ENCODE measurements at regions not wholly inside any gene's neighbourhood (a gene's known extent, or its start where the extent isn't known, plus 50 kb on each side); places are given as distances from the start of the nearest gene placed in this dataset.
A peak's percentile ranks its signal among the peaks of the same experiment; 100 is the strongest.
"Not testable (repeated sequence)": the region's sequence is repeated elsewhere in the genome, so short reads cannot be mapped to it uniquely, and the experiment has no call there.

DNA sequence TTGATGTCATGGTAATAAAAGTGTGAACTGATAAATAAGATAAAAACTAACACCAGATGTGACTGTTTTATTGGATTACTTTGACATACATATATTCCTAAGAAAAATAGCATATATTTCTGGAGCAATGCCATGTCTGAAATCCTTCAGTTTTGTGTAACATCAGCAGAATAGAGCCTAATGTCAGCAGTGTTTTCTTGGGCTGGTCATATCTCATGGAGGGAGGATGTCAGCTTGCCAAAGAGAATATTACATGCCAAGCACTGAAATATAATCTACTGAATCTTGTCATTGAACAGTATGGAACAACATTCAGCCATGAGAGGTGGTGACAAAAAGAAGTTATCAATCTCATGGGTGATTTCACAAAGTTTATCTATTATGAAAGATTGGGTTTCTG, 220.3 kb downstream of the KLHL28 start:
- in situ Hi-C loops (cut with HindIII; ENCODE audit: low pct_ligation_motif_present, low pct_unique_long_range_greater_than_20kb, low sequenced_read_pairs) = no loop called here
- DNase-seq = no peak

DNA sequence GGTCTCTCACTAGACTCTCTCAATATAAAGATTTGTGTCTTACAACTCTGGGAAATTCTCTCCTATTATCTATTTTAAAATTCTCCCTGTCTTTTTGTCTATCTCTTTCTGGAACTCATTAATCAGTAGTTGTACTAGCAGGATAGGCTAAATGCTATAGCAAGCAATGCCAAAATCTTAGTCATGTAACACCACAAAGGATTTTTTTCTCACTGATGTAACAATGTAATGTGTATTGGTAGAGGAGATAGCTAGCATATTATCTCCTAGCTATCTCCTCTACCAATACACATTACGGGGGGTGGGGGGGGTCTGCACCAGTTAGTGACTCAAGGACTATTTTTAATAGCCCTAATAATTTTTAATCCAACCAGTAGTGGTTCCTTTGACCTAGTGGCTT, 225.4 kb downstream of the KLHL28 start:
- in situ Hi-C loops (cut with HindIII; ENCODE audit: low pct_ligation_motif_present, low pct_unique_long_range_greater_than_20kb, low sequenced_read_pairs) = no loop called here
- DNase-seq = no peak

DNA sequence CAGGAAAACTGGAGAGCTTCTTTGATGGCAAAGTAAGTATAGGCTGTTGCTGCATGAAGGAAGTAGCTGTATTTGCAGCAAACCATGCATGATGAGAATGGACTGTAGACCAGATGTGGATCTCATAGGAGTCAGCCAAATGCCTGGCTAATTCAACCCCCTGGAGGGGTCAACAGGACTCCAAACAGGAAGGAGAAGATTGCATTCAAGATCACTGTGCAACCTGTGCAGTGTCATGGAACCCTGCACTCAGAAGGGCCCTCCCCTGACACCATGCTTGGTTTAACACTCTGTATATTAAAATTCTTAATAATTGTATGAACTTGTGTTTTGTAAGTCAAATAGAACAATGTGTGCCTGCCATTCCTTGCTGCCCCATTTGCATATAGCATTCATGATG, 225.1 kb upstream of the FSCB start:
- in situ Hi-C loops (cut with HindIII; ENCODE audit: low pct_ligation_motif_present, low pct_unique_long_range_greater_than_20kb, low sequenced_read_pairs) = no loop called here
- no peak for DNase-seq

DNA sequence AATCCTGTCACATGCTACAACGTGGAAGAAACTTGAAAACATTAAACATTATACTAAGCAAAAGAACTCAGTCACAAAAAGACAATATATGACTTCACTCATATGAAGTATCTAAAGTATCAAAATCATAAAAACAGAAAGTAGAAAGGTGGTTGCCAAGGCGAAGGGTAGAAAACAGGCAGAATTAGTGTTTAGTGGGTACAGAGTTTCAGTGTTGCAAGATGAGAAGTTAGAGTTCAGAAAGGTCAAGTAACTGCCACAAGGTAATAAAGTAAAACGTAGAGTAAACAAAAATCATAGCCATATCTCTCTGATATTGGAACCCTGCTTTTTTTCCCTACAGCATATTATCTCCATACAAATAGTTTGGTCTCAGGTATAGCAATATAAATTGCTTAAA, 223.8 kb upstream of the FSCB start:
- no peak for DNase-seq
- in situ Hi-C loops (cut with HindIII; ENCODE audit: low pct_ligation_motif_present, low pct_unique_long_range_greater_than_20kb, low sequenced_read_pairs) = no loop called here

DNA sequence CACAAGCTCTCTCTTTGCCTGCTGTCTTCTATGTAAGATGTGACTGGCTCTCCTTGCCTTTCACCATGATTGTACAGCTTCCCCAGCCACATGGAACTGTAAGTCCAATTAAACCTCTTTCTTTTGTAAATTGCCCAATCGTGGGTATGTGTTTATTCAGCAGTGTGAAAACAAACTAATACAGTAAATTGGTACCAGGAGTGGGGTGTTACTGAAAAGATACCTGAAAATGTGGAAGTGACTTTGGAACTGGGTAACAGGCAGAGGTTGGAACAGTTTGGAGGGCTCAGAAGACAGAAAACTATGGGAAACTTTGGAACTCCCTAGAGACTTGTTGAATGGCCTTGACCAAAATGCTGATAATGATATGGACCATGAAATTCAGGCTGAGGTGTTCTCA, 214.3 kb upstream of the FSCB start:
- in situ Hi-C loops (cut with HindIII; ENCODE audit: low pct_ligation_motif_present, low pct_unique_long_range_greater_than_20kb, low sequenced_read_pairs); DNase-seq: not testable (repeated sequence)

DNA sequence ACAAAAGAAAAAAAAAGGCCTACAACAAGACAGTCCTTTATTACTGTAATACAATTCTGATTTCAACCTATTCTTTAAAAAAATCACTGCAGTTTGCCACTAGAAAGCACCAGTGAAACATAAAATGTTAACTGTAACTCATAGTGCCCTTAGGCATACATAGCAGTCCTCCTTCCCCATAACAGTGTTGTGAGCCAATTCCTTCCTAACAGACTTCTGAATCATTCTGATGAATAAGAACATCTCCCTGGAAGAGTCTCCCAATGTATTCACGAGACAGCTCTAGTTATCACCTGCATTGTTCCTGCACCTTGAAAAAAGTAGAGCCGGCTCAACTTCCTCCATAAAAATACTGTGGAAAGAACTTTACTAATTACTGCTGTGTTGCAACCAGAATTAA, 213.6 kb upstream of the FSCB start:
- in situ Hi-C loops (cut with HindIII; ENCODE audit: low pct_ligation_motif_present, low pct_unique_long_range_greater_than_20kb, low sequenced_read_pairs) = no loop called here
- DNase-seq = no peak

DNA sequence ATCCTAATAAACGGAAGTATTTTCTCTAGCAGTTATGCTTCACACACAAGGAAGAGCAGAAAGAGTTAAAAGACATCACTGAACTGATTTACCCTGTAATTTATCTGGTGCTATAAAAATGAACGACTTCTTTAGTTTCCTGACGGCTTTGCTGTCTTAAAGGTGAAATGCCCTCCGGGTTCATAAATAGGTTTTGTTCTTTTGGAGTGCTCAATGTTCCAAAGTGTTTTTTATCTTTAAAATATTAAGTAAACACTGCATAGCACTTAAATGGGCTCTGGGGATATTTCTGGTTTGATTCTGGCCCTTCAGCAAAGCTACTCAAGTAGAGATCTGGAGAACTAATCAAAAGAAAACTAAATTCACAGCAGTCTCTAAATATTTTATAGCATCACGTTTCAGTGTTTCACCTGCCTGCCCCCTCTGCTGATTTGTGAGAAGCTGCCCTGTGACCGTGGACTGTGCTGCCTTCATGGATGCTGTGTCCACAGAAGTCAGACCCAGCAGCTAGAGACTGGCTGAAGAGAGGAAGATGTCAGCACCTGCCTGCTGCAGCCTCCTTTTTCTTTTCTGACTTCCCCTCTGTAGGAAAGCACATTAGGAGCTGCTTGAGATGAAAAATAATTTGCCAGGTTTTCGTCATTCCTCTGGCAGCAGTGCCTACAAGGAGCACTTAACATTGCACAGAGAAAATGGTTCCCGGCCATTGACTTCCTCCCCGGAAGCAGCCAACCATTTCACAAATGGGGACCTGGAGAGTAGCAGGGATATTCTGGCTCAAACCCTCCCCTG, 205.1 kb upstream of the FSCB start:
- in situ Hi-C loops (cut with HindIII; ENCODE audit: low pct_ligation_motif_present, low pct_unique_long_range_greater_than_20kb, low sequenced_read_pairs) = no loop called here
- DNase-seq = no peak

DNA sequence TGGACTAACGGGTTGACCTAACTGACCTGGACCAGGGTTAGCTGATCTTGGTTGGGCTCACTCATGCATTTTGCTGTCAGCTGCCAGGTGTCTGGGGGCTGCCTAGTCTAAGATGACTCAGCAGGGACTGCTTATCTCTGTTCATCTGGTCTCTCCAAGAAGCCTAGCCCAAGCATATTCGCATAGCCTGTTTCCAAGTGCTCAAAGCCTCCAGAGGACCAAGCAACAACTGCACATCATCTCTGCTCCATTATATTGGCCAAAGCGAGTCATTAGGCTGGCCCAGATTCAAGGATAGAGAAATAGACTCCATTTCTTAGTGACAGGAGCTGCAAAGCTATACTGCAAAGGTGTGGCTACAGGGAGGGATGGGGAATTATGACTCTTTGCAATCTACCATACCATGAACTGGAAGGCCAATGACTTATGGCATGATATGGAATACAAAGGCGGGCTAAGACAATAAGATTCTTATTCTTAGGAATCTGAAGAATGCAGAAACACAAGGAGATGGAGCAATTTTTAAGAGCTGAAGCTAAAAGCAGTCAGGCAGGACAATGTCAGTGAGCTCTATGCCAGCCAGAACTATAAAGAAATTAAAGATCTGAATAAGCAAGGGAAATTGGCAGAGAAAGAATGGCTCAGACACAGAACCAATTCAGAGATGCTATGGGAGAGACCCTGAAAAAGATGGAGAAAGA, 194.6 kb upstream of the FSCB start:
- peak; percentile 56 for DNase-seq
- in situ Hi-C loops (cut with HindIII; ENCODE audit: low pct_ligation_motif_present, low pct_unique_long_range_greater_than_20kb, low sequenced_read_pairs) = no loop called here

DNA sequence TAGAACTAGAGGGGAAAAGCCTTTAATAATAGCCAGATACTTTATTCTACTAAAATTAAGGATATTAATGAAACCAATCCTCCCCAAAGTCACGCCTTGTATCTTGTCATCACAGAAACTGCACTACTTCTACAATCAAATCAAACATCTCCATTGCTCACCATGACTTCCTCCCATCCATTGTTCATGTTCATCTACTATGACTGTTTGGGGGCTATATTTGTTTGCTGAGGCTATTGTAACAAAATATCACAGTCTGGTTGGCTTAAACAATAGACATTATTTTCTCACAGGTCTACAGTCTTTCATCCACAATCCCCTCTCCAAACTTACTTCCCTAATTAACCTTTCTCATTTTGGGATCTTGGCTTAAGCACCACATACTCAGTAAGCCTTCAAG, 193.6 kb upstream of the FSCB start:
- in situ Hi-C loops (cut with HindIII; ENCODE audit: low pct_ligation_motif_present, low pct_unique_long_range_greater_than_20kb, low sequenced_read_pairs) = no loop called here
- DNase-seq = no peak

DNA sequence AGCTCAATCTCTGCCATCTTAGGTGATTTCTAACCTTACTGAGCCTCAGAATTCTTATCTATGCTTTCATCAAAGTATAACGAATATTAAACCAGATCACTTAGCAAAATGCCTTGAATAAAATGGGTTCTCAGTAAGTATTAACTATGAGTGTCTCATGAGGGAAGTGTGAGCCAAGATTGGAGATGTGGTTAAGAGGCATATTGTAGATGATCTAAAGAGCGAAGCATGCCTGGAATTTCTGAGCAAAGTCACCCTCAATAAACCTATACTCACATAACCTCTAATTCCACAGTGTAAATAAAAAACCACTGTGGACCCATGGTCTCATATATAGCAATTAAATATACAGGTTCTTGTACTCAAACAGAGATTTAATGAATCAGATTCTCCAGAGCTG, 193.1 kb upstream of the FSCB start:
- in situ Hi-C loops (cut with HindIII; ENCODE audit: low pct_ligation_motif_present, low pct_unique_long_range_greater_than_20kb, low sequenced_read_pairs) = no loop called here
- DNase-seq = peak; percentile 95

DNA sequence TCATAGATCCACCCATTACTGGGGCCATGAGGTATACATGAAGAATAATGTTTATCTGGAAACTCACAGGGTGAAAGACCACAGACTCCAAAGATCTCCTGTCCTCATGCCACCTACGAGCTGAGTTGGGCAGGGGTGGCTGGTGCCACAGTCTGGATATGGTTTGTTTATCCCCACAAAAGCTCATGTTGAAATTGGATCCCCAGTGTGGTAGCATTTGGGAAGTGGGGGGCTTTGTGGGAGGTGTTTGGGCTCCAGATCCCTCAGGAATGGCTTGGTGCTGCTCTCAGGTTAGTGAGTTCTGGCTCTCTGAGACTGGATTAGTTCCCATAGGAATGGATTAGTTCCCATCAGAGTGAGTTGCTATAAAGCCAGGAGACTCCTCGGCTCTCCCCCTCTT, 192.3 kb upstream of the FSCB start:
- no peak for DNase-seq
- in situ Hi-C loops (cut with HindIII; ENCODE audit: low pct_ligation_motif_present, low pct_unique_long_range_greater_than_20kb, low sequenced_read_pairs) = no loop called here

DNA sequence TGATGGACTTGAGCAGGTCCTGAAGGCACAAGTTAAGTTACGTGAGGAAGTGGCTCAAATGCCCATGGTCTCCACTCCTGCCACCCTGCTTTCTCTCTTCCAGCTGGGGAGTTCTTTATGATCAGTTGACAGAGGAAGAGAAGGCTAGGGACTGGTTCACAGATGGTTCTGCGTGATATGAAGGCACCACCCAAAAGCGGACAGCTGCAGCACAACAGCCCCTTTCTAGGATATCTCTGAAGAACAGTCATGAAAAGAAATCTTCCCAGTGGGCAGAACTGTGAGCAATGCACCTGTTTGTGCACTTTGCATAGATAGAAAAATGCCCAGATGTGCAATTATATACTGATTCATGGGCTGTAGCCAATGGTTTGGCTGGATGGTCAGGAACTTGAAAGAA, 162.4 kb upstream of the FSCB start:
- in situ Hi-C loops (cut with HindIII; ENCODE audit: low pct_ligation_motif_present, low pct_unique_long_range_greater_than_20kb, low sequenced_read_pairs) = no loop called here
- DNase-seq = no peak

DNA sequence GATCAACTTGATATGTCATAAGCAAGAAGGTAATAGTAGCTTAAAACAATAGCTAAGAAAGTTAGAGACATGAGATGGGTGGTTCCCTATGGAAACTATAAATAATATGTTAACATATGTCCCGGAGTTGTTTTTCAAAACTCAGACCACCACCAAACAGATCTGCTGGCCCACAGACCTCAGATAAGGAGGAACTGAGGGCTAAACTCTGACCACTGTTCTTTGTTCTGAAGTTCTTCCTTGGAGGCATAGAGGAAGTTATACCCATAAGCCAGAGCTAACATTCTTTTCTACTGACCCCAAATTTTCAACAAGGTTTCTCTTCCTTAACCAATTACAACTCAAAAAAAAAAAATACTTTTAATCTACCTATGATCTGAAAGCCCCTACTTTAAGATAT, 156.1 kb upstream of the FSCB start:
- no peak for DNase-seq
- in situ Hi-C loops (cut with HindIII; ENCODE audit: low pct_ligation_motif_present, low pct_unique_long_range_greater_than_20kb, low sequenced_read_pairs) = no loop called here

DNA sequence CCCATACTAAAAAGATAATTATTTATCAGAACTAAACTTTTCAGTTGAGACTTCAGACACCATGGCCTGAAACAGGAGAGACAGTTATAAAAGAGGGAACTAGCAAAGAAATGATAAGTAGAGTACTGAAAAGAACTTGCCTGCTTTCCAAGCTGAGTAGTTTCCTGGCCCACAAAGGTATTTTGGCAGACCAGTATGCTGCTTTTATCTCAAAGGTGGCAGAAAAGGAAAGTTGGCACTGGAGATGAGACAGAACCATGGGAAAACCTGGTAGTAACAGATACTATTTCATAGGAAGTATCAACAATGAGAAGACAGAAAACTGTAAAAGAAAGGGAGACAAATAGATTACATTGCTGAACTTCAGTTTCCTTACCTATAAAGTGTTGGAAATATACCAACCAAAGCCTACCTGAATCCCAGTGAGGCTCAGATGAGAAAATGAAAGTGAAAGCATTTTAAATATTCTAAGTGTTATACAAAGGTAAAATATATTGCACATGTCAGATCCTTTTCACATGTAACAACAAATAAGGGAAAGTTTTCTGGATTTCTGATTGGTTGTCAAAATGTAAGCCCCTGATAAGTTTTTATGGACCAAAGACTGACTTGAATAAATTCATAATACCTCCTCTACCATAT, 155.3 kb upstream of the FSCB start:
- in situ Hi-C loops (cut with HindIII; ENCODE audit: low pct_ligation_motif_present, low pct_unique_long_range_greater_than_20kb, low sequenced_read_pairs) = no loop called here
- peak; percentile 14 for DNase-seq

DNA sequence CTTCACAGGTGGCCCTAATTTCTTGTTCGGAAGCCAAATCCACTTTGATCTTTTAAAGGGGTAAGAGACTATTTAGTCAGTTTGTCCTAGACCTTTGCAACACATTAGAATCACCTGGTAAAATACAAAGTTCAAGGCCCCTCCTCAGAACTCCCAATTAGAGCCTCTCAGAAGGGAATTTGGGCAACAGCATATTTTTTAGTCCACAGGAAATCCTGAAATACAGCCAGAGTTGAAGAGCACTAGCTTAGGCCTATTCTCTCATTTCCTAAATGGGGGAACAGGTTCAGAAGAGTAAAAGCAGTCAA, 151.3 kb upstream of the FSCB start:
- in situ Hi-C loops (cut with HindIII; ENCODE audit: low pct_ligation_motif_present, low pct_unique_long_range_greater_than_20kb, low sequenced_read_pairs) = no loop called here
- no peak for DNase-seq

DNA sequence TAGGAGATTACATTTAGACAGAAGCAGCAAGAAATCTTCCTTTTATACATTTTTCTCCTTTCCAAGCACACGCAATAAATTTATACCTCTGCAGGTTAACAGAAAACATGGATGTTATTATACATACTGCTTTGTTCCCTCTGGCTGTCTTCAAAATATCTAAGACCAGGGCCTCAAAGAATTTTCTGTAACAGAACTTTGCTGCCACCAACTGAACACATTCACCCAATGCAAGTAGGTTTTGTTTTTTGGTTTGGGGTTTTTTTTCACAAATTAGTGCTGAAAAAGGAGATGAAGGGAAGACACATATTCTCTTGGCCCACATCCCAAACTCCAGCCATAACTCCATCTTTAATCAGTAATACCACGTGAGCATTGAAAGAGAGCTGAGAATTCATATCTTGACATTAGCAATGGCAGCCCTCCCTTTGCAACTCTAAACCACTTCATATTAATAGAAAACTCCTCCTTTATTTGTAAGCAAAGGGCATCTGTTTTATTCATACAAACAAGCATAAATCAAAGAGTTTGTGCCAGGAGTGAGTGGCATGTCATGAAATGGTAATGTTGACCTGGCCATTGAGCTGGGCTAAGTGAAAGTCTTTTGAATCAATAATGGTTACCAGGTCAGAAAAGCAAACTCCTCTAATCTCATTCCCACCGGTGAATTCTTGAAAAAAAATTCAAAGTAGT, 150.8 kb upstream of the FSCB start:
- in situ Hi-C loops (cut with HindIII; ENCODE audit: low pct_ligation_motif_present, low pct_unique_long_range_greater_than_20kb, low sequenced_read_pairs) = no loop called here
- peak; percentile 50 for DNase-seq

DNA sequence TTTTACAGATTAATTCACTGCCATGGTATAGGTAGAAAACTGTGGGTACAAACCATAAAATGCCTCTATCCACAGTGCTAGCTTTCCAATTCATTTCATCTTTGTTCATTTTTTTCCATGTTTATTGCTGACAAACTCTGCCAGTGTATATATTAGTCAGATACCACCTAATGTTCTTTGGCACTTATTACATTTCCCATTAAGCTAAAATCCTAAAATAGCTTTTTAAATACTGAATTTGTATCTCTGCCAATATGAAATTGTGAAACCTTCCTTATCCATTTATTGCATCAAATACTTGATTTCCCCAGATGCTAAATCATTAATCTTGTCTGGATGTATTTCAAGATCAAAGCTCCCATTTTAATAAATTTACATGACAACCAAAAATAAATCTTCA, 150.1 kb upstream of the FSCB start:
- no peak for DNase-seq
- in situ Hi-C loops (cut with HindIII; ENCODE audit: low pct_ligation_motif_present, low pct_unique_long_range_greater_than_20kb, low sequenced_read_pairs) = no loop called here

DNA sequence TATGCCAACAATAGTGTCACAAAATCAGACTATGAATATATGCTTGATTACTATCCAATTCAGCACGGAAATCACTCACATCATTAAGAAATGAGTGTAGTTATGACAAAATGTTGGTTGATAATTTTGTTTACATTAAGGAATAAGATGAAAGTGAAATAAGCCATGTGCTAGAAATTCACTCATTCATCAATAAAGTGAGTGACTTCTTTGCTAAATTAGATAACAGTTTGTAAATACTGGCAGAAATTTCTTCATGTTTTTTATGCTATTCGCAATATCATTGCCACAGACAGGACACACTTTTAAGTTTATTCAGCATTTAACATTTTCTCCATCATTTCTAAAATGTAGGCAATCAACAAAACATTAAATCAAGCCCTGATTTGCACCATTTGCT, 147.5 kb upstream of the FSCB start:
- in situ Hi-C loops (cut with HindIII; ENCODE audit: low pct_ligation_motif_present, low pct_unique_long_range_greater_than_20kb, low sequenced_read_pairs) = no loop called here

DNA sequence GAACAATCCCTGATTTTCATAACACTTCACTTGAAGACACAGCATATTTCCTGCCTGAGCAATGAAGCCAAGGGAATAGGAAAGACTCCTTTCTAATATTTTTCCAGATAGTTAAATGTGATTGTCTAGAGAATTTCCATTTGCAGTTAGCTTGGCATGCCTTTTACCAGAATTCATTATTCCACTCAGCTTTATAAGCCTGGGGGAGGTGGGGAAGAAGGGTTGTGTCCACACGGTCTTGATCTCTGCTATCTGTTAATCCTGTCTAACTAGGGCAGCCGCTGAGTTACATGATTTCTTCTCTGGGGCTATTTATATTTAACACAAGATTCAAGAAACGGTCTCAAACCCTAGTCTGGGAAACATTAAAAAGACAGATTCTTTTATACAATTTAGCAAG, 146.6 kb upstream of the FSCB start:
- in situ Hi-C loops (cut with HindIII; ENCODE audit: low pct_ligation_motif_present, low pct_unique_long_range_greater_than_20kb, low sequenced_read_pairs) = no loop called here
- no peak for DNase-seq

More for the DNA sequence above, 147.5 kb upstream of the FSCB start:
- DNase-seq = no peak
